GM23248 (cell line): ENCODE measurements at regions not wholly inside any gene's neighbourhood (a gene's known extent, or its start where the extent isn't known, plus 50 kb on each side); places are given as distances from the start of the nearest gene placed in this dataset.

Source experiments
- EZH2 ChIP-seq: fragments of 200-600 bp; sonication (generic); IDR thresholded peaks from 2 replicates; pipeline ENCODE4 v1.6.1; 2018; ENCODE audit warnings: antibody characterized with exemption, mild to moderate bottlenecking; ENCODE audit not compliant: insufficient read depth, poor library complexity, severe bottlenecking
- EZH2phosphoT487 ChIP-seq: fragments of 200-600 bp; sonication (generic); IDR thresholded peaks from 2 replicates; pipeline ENCODE4 v1.6.1; 2018; ENCODE audit warnings: antibody characterized with exemption, moderate library complexity, mild to moderate bottlenecking, low read depth; ENCODE audit not compliant: insufficient read depth

DNA sequence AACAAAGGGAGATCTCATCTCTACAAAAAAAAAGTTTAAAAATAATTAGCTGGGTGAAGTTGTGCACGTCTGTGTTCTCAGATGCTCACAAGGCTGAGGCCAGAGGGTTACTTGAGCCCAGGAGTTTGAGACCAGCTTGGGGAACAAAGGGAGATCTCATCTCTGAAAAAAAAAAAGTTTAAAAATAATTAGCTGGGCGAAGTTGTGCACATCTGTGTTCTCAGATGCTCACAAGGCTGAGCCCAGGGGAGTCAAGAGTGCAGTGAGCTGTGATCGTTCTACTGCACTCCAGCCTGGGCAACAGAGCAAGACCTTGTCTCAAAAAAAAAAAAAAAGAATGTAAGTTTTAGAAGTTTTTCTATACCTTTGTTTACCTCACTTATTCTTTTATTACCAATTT lies 127.3 kb downstream of the FGF9 start:
- no peak for TF ChIP-seq EZH2
- no peak for TF ChIP-seq EZH2phosphoT487
